HCT116 (cell line): ENCODE measurements at regions not wholly inside any gene's neighbourhood (a gene's known extent, or its start where the extent isn't known, plus 50 kb on each side); places are given as distances from the start of the nearest gene placed in this dataset.
A peak's percentile ranks its signal among the peaks of the same experiment; 100 is the strongest.

Experiments used
- ATAC-seq: fragments of 200-7000 bp; cut with Tn5 transposase; 2 replicates; pipeline ENCODE4 v1.9.1; 2020; ENCODE audit warnings: mild to moderate bottlenecking, moderate library complexity
- BruUV-seq: library from RNA; stranded (reverse); fragments of 400-500 nt; replicated peaks from 2 replicates; lab custom pipeline; 2021; lab: Mats Ljungman, UMichigan
- CTCF ChIA-PET: fragments of 300-600 bp; sonication (Branson Sonifier 250); formaldehyde crosslinking; loops from one replicate; lab custom pipeline; 2021; ENCODE audit warnings: antibody characterized with exemption; lab: Charles Lee
- POLR2A ChIA-PET: fragments of 300-600, 350-600 bp; sonication (Branson Sonifier 250); formaldehyde crosslinking; loops from one replicate; lab custom pipeline; 2021; ENCODE audit warnings: antibody characterized with exemption; lab: Charles Lee
- RAD21 ChIA-PET, 2 experiments: fragments of 300-600 bp; sonication (Branson Sonifier 250); formaldehyde crosslinking; loops; one replicate each; lab custom pipeline; 2023; ENCODE audit warnings: low total read pairs in 2 of 2; ENCODE audit not compliant: uncharacterized antibody in 2 of 2, unreplicated experiment in 2 of 2, low non-redundant PET in 1 of 2; lab: Charles Lee
- DNase-seq: peaks from one replicate; pipeline ENCODE4 v3.0.0-alpha.2; 2010; ENCODE audit warnings: low read depth, low spot score
- H2AFZ ChIP-seq: fragments of 200-600 bp; shearing (Covaris generic), sonication (generic); 2 replicates; pipeline ENCODE4 v1.6.1; 2017; ENCODE audit warnings: low read depth, mixed run types, mixed read lengths, antibody characterized with exemption, low read length; ENCODE audit not compliant: poor library complexity, severe bottlenecking
- H3K27ac ChIP-seq: 2 replicates; pipeline ENCODE4 v1.5.1; 2012; ENCODE audit warnings: low read depth, low read length
- H3K27me3 ChIP-seq: fragments of 200-600 bp; sonication (generic); 2 replicates; pipeline ENCODE4 v1.6.1; 2016; ENCODE audit warnings: mixed run types, low read length, mixed read lengths; ENCODE audit not compliant: insufficient read depth
- H3K36me3 ChIP-seq, 2 experiments: fragments of 200-500 bp in 1 of 2; fragments of 200-600 bp in 1 of 2; sonication (Bioruptor generic) in 1 of 2; sonication (generic) in 1 of 2; 2 replicates each; pipeline versions ENCODE4 v1.5.1 to v1.6.1; 2014 to 2016; ENCODE audit warnings: low read length in 2 of 2, inconsistent platforms in 1 of 2, mixed read lengths in 1 of 2, mixed run types in 1 of 2; ENCODE audit not compliant: insufficient read depth in 2 of 2, control insufficient read depth in 1 of 2
- H3K4me1 ChIP-seq, 2 experiments: fragments of 200-600 bp in 1 of 2; sonication (generic) in 1 of 2; 2 replicates each; pipeline versions ENCODE4 v1.5.1 to v1.6.1; 2012 to 2017; ENCODE audit warnings: low read length in 2 of 2, inconsistent platforms in 1 of 2, mild to moderate bottlenecking in 1 of 2, mixed read lengths in 1 of 2, mixed run types in 1 of 2, moderate library complexity in 1 of 2; ENCODE audit not compliant: insufficient read depth in 2 of 2, control insufficient read depth in 1 of 2
- H3K4me2 ChIP-seq: fragments of 200-600 bp; sonication (generic); 2 replicates; pipeline ENCODE4 v1.6.1; 2017; ENCODE audit warnings: mixed run types, low read length, mixed read lengths
- H3K4me3 ChIP-seq, 2 experiments: fragments of 200-600 bp in 1 of 2; sonication (generic) in 1 of 2; replicated peaks in 1 of 2; 2 replicates each; pipeline ENCODE4 v1.5.1; 2011 to 2016; ENCODE audit warnings: low read length in 2 of 2, control low read depth in 1 of 2, low read depth in 1 of 2, mild to moderate bottlenecking in 1 of 2, mixed read lengths in 1 of 2, mixed run types in 1 of 2
- H3K79me2 ChIP-seq: fragments of 200-600 bp; sonication (generic); 2 replicates; pipeline ENCODE4 v1.6.1; 2017; ENCODE audit warnings: mild to moderate bottlenecking, mixed run types, low read length, moderate library complexity, mixed read lengths; ENCODE audit not compliant: insufficient read depth
- H3K9ac ChIP-seq: fragments of 200-600 bp; sonication (generic); 2 replicates; pipeline ENCODE4 v1.6.1; 2016; ENCODE audit warnings: low read length, mixed read lengths
- H3K9me2 ChIP-seq: fragments of 200-600 bp; sonication (generic), shearing (Covaris generic); 2 replicates; pipeline ENCODE4 v1.6.1; 2017; ENCODE audit warnings: mixed run types, mild to moderate bottlenecking, moderate library complexity; ENCODE audit not compliant: insufficient read depth
- H3K9me3 ChIP-seq, 2 experiments: fragments of 200-500 bp in 1 of 2; fragments of 200-600 bp in 1 of 2; sonication (Bioruptor generic) in 1 of 2; sonication (generic) in 1 of 2; 2 replicates each; pipeline ENCODE4 v1.6.1; 2014 to 2017; ENCODE audit warnings: low read length in 2 of 2, mixed read lengths in 2 of 2, inconsistent platforms in 1 of 2, low read depth in 1 of 2, mild to moderate bottlenecking in 1 of 2, mixed run types in 1 of 2, moderate library complexity in 1 of 2; ENCODE audit not compliant: control insufficient read depth in 1 of 2, insufficient read depth in 1 of 2
- H4K20me1 ChIP-seq: fragments of 200-600 bp; sonication (generic), shearing (Covaris generic); 2 replicates; pipeline ENCODE4 v1.6.1; 2017; ENCODE audit warnings: mixed run types, mild to moderate bottlenecking, moderate library complexity; ENCODE audit not compliant: insufficient read depth
- CBX3 ChIP-seq: IDR thresholded peaks from 2 replicates; pipeline ENCODE4 v1.6.1; 2012; ENCODE audit warnings: low read depth
- EGR1 ChIP-seq: IDR thresholded peaks from 2 replicates; pipeline ENCODE4 v1.6.1; 2012; ENCODE audit warnings: low read depth
- ELF1 ChIP-seq: IDR thresholded peaks from 2 replicates; pipeline ENCODE4 v1.6.1; 2012; ENCODE audit warnings: low read depth, borderline replicate concordance
- EZH2phosphoT487 ChIP-seq: fragments of 200-600 bp; IDR thresholded peaks from 2 replicates; pipeline ENCODE4 v1.6.1; 2018; ENCODE audit warnings: antibody characterized with exemption, borderline replicate concordance
- POLR2AphosphoS5 ChIP-seq: IDR thresholded peaks from 2 replicates; pipeline ENCODE4 v1.6.1; 2011; ENCODE audit warnings: mild to moderate bottlenecking, low read depth, low read length, moderate library complexity
- RAD21 ChIP-seq: IDR thresholded peaks from 2 replicates; pipeline ENCODE4 v1.6.1; 2012; ENCODE audit warnings: low read depth, mild to moderate bottlenecking
- SRF ChIP-seq: IDR thresholded peaks from 2 replicates; pipeline ENCODE4 v1.6.1; 2012; ENCODE audit warnings: low read depth
- ZNF274 ChIP-seq: fragments of 200-500 bp; sonication (Bioruptor generic); IDR thresholded peaks from 2 replicates; pipeline ENCODE4 v1.6.1; 2014; ENCODE audit warnings: mild to moderate bottlenecking, low read depth, low read length, inconsistent platforms
- intact Hi-C: fragments of 100-400 bp; cut with micrococcal nuclease; formaldehyde crosslinking; loops from 2 replicates; pipeline ENCODE4 v1.10.0; 2022
- TF ChIP-seq, protein P1 (sequence below), 3 experiments: fragments of 200-600 bp in 1 of 3; sonication (generic) in 1 of 3; IDR thresholded peaks in 2 of 3; conservative IDR thresholded peaks in 1 of 3; 2 replicates each; pipeline ENCODE4 v1.5.1; 2012 to 2017; ENCODE audit warnings: low read depth in 2 of 3, low read length in 2 of 3, antibody characterized with exemption in 1 of 3, borderline replicate concordance in 1 of 3, control low read depth in 1 of 3, mild to moderate bottlenecking in 1 of 3, mixed read lengths in 1 of 3, mixed run types in 1 of 3, moderate library complexity in 1 of 3; ENCODE audit not compliant: insufficient read depth in 1 of 3
- TF ChIP-seq, protein P2 (sequence below): IDR thresholded peaks from 2 replicates; pipeline ENCODE4 v1.6.1; 2012

DNA sequence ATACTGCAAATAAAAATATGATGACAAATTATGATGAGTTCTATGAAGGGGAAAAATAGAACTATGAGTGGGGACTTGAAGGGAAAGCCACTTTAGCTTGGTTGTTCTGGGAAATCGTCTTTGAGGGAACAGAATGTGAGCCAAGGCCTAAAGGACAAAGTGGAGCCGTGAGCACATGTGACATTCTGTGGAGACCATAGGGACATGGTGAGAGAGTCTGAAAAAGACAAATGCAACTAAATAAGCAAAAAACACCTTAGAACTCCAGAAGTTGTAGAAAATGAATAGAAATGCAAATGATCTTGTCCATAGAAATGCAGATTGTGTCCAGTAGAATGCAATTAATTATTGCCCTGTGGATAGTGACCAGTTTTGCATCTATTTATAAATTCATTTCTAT is 86.8 kb upstream of the ANKRD10 start:
- H2AFZ ChIP-seq = peak overlapping the region; percentile 9
- no peak overlapping the region for H3K27ac ChIP-seq
- no peaks in the 10 kb centered on the region for H3K9me2 ChIP-seq
- ChIA-PET POLR2A (no interaction called here), CTCF (no interaction called here), RAD21 (no interaction called here)
- ATAC-seq (no peak), DNase-seq (no peak)
- no peak overlapping the region for H3K9ac ChIP-seq
- H3K27me3 ChIP-seq = no peaks in the 10 kb centered on the region
- intact Hi-C loops = no loop called here
- BruUV-seq = no TSS peak
- H3K36me3 ChIP-seq = no peaks in the 10 kb centered on the region
- no peak overlapping the region for H3K4me3 ChIP-seq
- no peaks in the 10 kb centered on the region for H4K20me1 ChIP-seq
- no peaks in the 10 kb centered on the region for H3K79me2 ChIP-seq
- no peaks in the 10 kb centered on the region for H3K9me3 ChIP-seq
- H3K4me1 ChIP-seq = peaks cover 9 to 31% of the 10 kb centered on the region in 2 experiments
- no peak overlapping the region for H3K4me2 ChIP-seq
- no peak for TF ChIP-seq ZNF274
- TF ChIP-seq EGR1 = no peak
- TF ChIP-seq RAD21 = no peak
- no peak for TF ChIP-seq POLR2AphosphoS5
- TF ChIP-seq, protein P1, sequence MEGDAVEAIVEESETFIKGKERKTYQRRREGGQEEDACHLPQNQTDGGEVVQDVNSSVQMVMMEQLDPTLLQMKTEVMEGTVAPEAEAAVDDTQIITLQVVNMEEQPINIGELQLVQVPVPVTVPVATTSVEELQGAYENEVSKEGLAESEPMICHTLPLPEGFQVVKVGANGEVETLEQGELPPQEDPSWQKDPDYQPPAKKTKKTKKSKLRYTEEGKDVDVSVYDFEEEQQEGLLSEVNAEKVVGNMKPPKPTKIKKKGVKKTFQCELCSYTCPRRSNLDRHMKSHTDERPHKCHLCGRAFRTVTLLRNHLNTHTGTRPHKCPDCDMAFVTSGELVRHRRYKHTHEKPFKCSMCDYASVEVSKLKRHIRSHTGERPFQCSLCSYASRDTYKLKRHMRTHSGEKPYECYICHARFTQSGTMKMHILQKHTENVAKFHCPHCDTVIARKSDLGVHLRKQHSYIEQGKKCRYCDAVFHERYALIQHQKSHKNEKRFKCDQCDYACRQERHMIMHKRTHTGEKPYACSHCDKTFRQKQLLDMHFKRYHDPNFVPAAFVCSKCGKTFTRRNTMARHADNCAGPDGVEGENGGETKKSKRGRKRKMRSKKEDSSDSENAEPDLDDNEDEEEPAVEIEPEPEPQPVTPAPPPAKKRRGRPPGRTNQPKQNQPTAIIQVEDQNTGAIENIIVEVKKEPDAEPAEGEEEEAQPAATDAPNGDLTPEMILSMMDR (IDR thresholded peaks at IDR 0.05 in 2 of 3, conservative IDR thresholded peaks at IDR 0.05 in 1 of 3; ENCODE audit: borderline replicate concordance in 1 of 3, insufficient read depth in 1 of 3, low read depth in 2 of 3, low read length in 2 of 3) = no peak
- TF ChIP-seq EZH2phosphoT487 = no peak
- no peak for TF ChIP-seq CBX3
- TF ChIP-seq ELF1 = no peak
- TF ChIP-seq, protein P2, sequence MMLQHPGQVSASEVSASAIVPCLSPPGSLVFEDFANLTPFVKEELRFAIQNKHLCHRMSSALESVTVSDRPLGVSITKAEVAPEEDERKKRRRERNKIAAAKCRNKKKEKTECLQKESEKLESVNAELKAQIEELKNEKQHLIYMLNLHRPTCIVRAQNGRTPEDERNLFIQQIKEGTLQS = no peak
- no peak for TF ChIP-seq SRF
